AG09309 (cell line): ENCODE measurements at regions not wholly inside any gene's neighbourhood (a gene's known extent, or its start where the extent isn't known, plus 50 kb on each side); places are given as distances from the start of the nearest gene placed in this dataset.
"Not testable (repeated sequence)": the region's sequence is repeated elsewhere in the genome, so short reads cannot be mapped to it uniquely, and the experiment has no call there.

Source experiments
- DNase-seq: peaks from one replicate; pipeline ENCODE4 v3.0.0-alpha.2; 2010; ENCODE audit warnings: low read depth
- H3K4me3 ChIP-seq: 2 replicates; pipeline ENCODE4 v1.5.1; 2011; ENCODE audit warnings: mild to moderate bottlenecking, low read depth, low read length, moderate library complexity; ENCODE audit not compliant: control insufficient read depth
- CTCF ChIP-seq: IDR thresholded peaks from 2 replicates; pipeline ENCODE4 v1.5.1; 2011; ENCODE audit warnings: mild to moderate bottlenecking, low read depth, low read length, inconsistent platforms; ENCODE audit not compliant: insufficient read depth, control insufficient read depth; ENCODE audit errors: missing control alignments

DNA sequence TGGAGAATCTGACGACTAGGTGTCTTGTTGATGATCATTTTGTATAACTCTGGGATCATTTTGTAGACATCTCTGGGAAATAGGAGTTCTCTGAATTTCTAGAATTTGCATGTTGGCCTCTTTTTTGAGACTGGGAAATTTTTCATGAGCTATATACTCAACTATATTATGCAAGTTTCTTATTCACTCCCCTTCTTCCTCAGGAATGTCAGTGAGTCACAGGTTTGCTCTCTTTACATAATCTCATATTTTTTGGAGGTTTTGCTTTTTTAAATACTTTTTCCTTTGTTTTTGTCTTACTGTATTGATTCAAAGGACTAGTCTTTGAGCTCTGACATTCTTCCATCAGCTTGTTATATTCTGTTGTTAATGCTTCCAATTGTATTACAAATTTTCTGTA, 1324.2 kb downstream of the TECRL start:
- TF ChIP-seq CTCF, result no peak
- no peak for DNase-seq
- H3K4me3 ChIP-seq, result no peak overlapping the region

DNA sequence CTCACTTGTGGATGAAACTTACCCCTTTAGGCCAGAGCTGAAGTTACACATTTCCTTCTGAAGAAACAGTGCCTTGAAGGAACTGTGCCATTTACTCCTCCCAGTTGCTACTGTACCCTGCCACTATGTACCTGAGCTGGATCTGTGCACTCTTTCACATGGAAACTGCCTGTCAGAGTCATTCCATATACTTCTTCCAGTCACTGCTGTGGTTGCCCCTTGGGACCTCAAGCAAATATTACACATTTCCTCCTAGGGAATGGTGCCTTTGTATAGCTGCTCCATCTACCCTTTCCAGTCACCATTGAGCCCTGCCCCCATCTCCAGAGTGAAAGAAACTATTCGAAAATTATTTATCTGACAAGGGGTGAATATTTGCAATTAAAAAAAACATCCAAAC, 1328.3 kb downstream of the TECRL start:
- H3K4me3 ChIP-seq, result no peak overlapping the region
- no peak for DNase-seq
- no peak for TF ChIP-seq CTCF

- no peak overlapping the region for H3K4me3 ChIP-seq
- no peak for DNase-seq
- no peak for TF ChIP-seq CTCF
Observed at GRCh38 chr4:63063760-63064159, 1345.5 kb downstream of the TECRL start.

DNA sequence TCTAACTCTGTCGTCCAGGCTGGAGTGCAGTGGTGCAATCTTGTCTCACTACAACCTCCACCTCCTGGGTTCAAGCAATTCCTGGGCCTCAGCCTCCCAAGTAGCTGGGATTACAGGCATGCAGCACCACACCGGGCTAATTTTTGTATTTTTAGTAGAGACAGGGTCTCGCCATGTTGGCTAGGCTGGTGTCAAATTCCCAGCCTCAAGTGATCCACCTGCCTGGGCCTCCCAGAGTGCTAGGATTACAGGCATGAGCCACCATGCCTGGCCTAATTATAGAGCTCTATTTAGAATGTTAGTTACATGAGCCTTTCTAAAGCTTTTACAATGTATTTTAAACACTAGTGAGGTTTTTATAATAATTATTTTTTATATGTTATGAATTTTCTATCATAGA, 1346.4 kb downstream of the TECRL start:
- not testable (repeated sequence) for DNase-seq

DNA sequence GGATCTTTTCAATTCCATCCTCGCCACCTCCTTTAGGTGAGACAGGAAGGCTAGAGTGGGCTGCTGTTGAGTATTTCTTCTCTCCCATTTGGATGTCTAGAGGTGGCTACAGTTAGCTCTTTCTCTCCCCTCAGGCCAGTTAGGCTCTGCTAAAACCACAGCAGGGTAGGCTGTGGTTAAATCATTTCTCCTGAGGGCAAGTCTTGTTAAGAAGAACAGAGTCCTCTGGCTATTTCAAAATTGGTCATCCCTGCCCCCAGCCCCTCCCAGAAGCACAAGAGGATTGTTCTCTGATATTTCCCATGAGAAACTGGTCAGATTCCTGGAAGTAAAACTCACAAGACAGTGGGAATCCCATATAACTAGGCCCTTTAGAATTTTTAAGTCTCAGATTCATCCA, 1359.5 kb downstream of the TECRL start:
- no peak for TF ChIP-seq CTCF
- DNase-seq, result no peak
- no peak overlapping the region for H3K4me3 ChIP-seq

More for the DNA sequence above, 1346.4 kb downstream of the TECRL start:
- not testable (repeated sequence) for H3K4me3 ChIP-seq

- TF ChIP-seq CTCF, result no peak
- no peak for DNase-seq
- no peak overlapping the region for H3K4me3 ChIP-seq
Observed at GRCh38 chr4:63049278-63049677, 1360.0 kb downstream of the TECRL start.

DNA sequence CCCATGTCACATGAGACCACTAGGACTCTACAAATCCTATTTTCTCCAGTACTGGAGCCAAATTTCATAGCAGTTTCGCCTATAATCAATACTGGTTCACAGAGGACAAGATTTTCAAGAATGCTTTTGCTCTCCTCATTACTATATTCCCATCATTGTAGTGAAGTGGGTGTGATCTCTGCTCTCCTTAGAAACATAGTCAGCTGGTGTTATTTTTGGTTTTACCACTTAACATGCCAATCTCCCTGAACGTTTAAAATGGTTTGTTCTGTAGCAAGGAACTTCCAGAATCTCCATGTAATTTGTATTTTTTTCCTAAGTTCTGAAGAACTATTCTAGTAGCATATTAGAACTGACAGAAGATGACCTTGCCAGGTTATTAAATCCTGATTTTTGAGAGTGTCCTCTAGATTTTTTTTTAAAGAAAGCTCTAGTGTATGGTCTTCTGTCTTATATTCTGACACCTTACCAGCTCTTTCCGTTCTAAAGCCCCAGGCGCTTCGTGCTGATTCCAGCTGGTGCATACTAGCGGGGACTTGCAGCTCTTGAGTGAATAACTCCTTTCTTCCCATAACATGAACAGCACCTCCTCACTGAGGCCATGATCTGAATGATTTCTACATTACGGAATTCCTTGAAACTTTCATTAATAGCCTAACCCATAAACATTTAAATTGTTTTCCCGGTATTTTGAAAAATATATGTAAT, 1372.9 kb downstream of the TECRL start:
- no peak overlapping the region for H3K4me3 ChIP-seq
- DNase-seq, result no peak
- TF ChIP-seq CTCF, result no peak
